Panc1 (cell line): ENCODE measurements at regions not wholly inside any gene's neighbourhood (a gene's known extent, or its start where the extent isn't known, plus 50 kb on each side); places are given as distances from the start of the nearest gene placed in this dataset.
A peak's percentile ranks its signal among the peaks of the same experiment; 100 is the strongest.

Experiments used
- ATAC-seq: fragments of 200-7000 bp; cut with Tn5 transposase; 2 replicates; pipeline ENCODE4 v1.9.1; 2020; ENCODE audit warnings: mild to moderate bottlenecking, moderate library complexity
- BruUV-seq: library from RNA; stranded (reverse); fragments of 400-500 nt; replicated peaks from 2 replicates; lab custom pipeline; 2021; lab: Mats Ljungman, UMichigan
- CTCF ChIA-PET: fragments of 300-600 bp; sonication (Branson Sonifier 250); formaldehyde crosslinking; loops from one replicate; lab custom pipeline; 2022; ENCODE audit warnings: antibody characterized with exemption; lab: Charles Lee
- POLR2A ChIA-PET: fragments of 300-600 bp; sonication (Branson Sonifier 250); formaldehyde crosslinking; loops from one replicate; lab custom pipeline; 2022; ENCODE audit warnings: antibody characterized with exemption; lab: Charles Lee
- DNase-seq: peaks from one replicate; pipeline ENCODE4 v3.0.0-alpha.2; 2010; ENCODE audit warnings: low read depth, low spot score
- H3K27ac ChIP-seq: 2 replicates; pipeline ENCODE4 v1.5.1; 2011; ENCODE audit warnings: mild to moderate bottlenecking, low read length, inconsistent platforms
- H3K27me3 ChIP-seq: fragments of 200-500 bp; sonication (Bioruptor generic); 2 replicates; pipeline ENCODE4 v1.6.0; 2014; ENCODE audit warnings: low read length, inconsistent platforms; ENCODE audit not compliant: control insufficient read depth, insufficient read depth
- H3K36me3 ChIP-seq: fragments of 200-500 bp; sonication (Bioruptor generic); 2 replicates; pipeline ENCODE4 v1.5.1; 2014; ENCODE audit warnings: inconsistent platforms, mild to moderate bottlenecking, low read length, moderate library complexity; ENCODE audit not compliant: control insufficient read depth, insufficient read depth
- H3K4me1 ChIP-seq: 2 replicates; pipeline ENCODE4 v1.5.1; 2011; ENCODE audit warnings: inconsistent platforms, mild to moderate bottlenecking, low read length, moderate library complexity; ENCODE audit not compliant: control insufficient read depth, insufficient read depth
- H3K4me3 ChIP-seq, 2 experiments: 2 replicates each; pipeline ENCODE4 v1.5.1; 2011 to 2012; ENCODE audit warnings: low read depth in 2 of 2, low read length in 2 of 2, mild to moderate bottlenecking in 2 of 2, inconsistent platforms in 1 of 2, moderate library complexity in 1 of 2
- H3K9me3 ChIP-seq: fragments of 200-500 bp; sonication (Bioruptor generic); 2 replicates; pipeline ENCODE4 v1.5.1; 2014; ENCODE audit warnings: low read depth, mild to moderate bottlenecking, inconsistent platforms, low read length, moderate library complexity; ENCODE audit not compliant: control insufficient read depth, insufficient read depth
- CTCF ChIP-seq: fragments of 450-650 bp; IDR thresholded peaks from 2 replicates; pipeline ENCODE4 v1.5.1; 2017; ENCODE audit warnings: mild to moderate bottlenecking
- POLR2AphosphoS5 ChIP-seq: IDR thresholded peaks from 2 replicates; pipeline ENCODE4 v1.6.1; 2012; ENCODE audit warnings: mild to moderate bottlenecking, low read depth, low read length, moderate library complexity
- REST ChIP-seq, 2 experiments: IDR thresholded peaks; 2 replicates each; pipeline ENCODE4 v1.6.1; 2011 to 2012; ENCODE audit warnings: low read depth in 2 of 2, control low read depth in 1 of 2, low read length in 1 of 2, mild to moderate bottlenecking in 1 of 2, moderate library complexity in 1 of 2; ENCODE audit not compliant: insufficient read depth in 1 of 2
- SIN3A ChIP-seq: IDR thresholded peaks from 2 replicates; pipeline ENCODE4 v1.6.1; 2012; ENCODE audit warnings: low read depth, mild to moderate bottlenecking, low read length, moderate library complexity, borderline replicate concordance; ENCODE audit not compliant: insufficient read depth
- TCF7L2 ChIP-seq: IDR thresholded peaks from 2 replicates; pipeline ENCODE4 v1.6.1; 2011; ENCODE audit warnings: mild to moderate bottlenecking, low read depth, low read length, inconsistent platforms
- in situ Hi-C: cut with HindIII; loops from 2 replicates; pipeline ENCODE4 v1.10.0; 2016; ENCODE audit warnings: low sequenced_read_pairs, low pct_unique_long_range_greater_than_20kb
- intact Hi-C: fragments of 100-400 bp; cut with micrococcal nuclease; formaldehyde crosslinking; loops from one replicate; pipeline ENCODE4 v1.10.0; 2022; ENCODE audit not compliant: unreplicated experiment

GRCh38 chr1:73639494-73639893 is 558.5 kb downstream of the LRRIQ3 start:
- no peak overlapping the region for H3K4me3 ChIP-seq
- ChIA-PET POLR2A (no interaction called here), CTCF (no interaction called here)
- ATAC-seq (no peak), DNase-seq (no peak)
- intact Hi-C loops = no loop called here
- no peak for TF ChIP-seq POLR2AphosphoS5
- H3K27ac ChIP-seq = no peak overlapping the region
- no peaks in the 10 kb centered on the region for H3K27me3 ChIP-seq
- in situ Hi-C loops = no loop called here
- H3K9me3 ChIP-seq = 0 out of 2 replicates have a peak, but pooled peaks cover 2% of the 10 kb centered on the region
- H3K36me3 ChIP-seq = no peaks in the 10 kb centered on the region
- H3K4me1 ChIP-seq = no peaks in the 10 kb centered on the region
- no TSS peak for BruUV-seq

GRCh38 chr1:73637264-73637663 is 560.7 kb downstream of the LRRIQ3 start:
- 0 out of 2 replicates have a peak, but pooled peaks cover 2% of the 10 kb centered on the region for H3K9me3 ChIP-seq
- H3K27me3 ChIP-seq = no peaks in the 10 kb centered on the region
- ChIA-PET CTCF (no interaction called here), POLR2A (no interaction called here)
- H3K27ac ChIP-seq = no peak overlapping the region
- no peak for DNase-seq
- intact Hi-C loops = no loop called here
- H3K4me3 ChIP-seq = no peak overlapping the region
- ATAC-seq = no peak
- no TSS peak for BruUV-seq
- no peaks in the 10 kb centered on the region for H3K4me1 ChIP-seq
- H3K36me3 ChIP-seq = no peaks in the 10 kb centered on the region
- in situ Hi-C loops = no loop called here
- TF ChIP-seq CTCF = no peak
- no peak for TF ChIP-seq TCF7L2
- no peak for TF ChIP-seq REST (IDR thresholded peaks at IDR 0.05; ENCODE audit: insufficient read depth in 1 of 2, low read depth in 2 of 2, low read length in 1 of 2)
- no peak for TF ChIP-seq SIN3A
- TF ChIP-seq POLR2AphosphoS5 = no peak

- in situ Hi-C loops = no loop called here
Measured at GRCh38 chr1:73635021-73635420, 563.0 kb downstream of the LRRIQ3 start.

More at GRCh38 chr1:73635021-73635420, 563.0 kb downstream of the LRRIQ3 start:
- Histone ChIP-seq H3K27ac (no peak overlapping the region), H3K36me3 (no peaks in the 10 kb centered on the region), H3K4me1 (no peaks in the 10 kb centered on the region), H3K4me3 (no peak overlapping the region), H3K27me3 (no peaks in the 10 kb centered on the region), H3K9me3 (0 out of 2 replicates have a peak, but pooled peaks cover 2% of the 10 kb centered on the region)
- ChIA-PET CTCF (no interaction called here), POLR2A (no interaction called here)
- DNase-seq = no peak
- BruUV-seq = no TSS peak
- TF ChIP-seq SIN3A (no peak), CTCF (peak; percentile 5; the same call in 1 of the 2 replicates)
- ATAC-seq = no peak
- intact Hi-C loops = no loop called here
